Activated CD8-positive, alpha-beta T cell treated with anti-CD3 and anti-CD28 coated beads, Interleukin-2, amount 10 ng/mL, durations not matched to agents 7 days and 5 days (primary cell): ENCODE measurements at regions not wholly inside any gene's neighbourhood (a gene's known extent, or its start where the extent isn't known, plus 50 kb on each side); places are given as distances from the start of the nearest gene placed in this dataset.

Experiments
- ATAC-seq: fragments of 150-1000 bp; cut with Tn5 transposase; one replicate; pipeline ENCODE4 v1.10.0; 2021; ENCODE audit warnings: moderate library complexity
- CTCF ChIA-PET: fragments of 350-600 bp; sonication (Branson Sonifier 250); formaldehyde crosslinking; loops from one replicate; lab custom pipeline; 2021; ENCODE audit warnings: antibody characterized with exemption; lab: Charles Lee
- POLR2A ChIA-PET: fragments of 350-600 bp; sonication (Branson Sonifier 250); formaldehyde crosslinking; loops from one replicate; lab custom pipeline; 2021; ENCODE audit warnings: antibody characterized with exemption; lab: Charles Lee
- DNase-seq: peaks from one replicate; pipeline ENCODE4 v3.0.0-alpha.2; 2020
- H3K27ac Mint-ChIP-seq: one replicate; pipeline ENCODE4 v1.8.0; 2021; ENCODE audit warnings: mild to moderate bottlenecking, mixed read lengths
- H3K27me3 Mint-ChIP-seq: one replicate; pipeline ENCODE4 v1.8.0; 2021; ENCODE audit warnings: low read depth, mixed read lengths
- H3K36me3 Mint-ChIP-seq: one replicate; pipeline ENCODE4 v1.8.0; 2021; ENCODE audit warnings: low read depth, mixed read lengths
- H3K4me1 Mint-ChIP-seq: one replicate; pipeline ENCODE4 v1.8.0; 2021; ENCODE audit warnings: low read depth, mixed read lengths
- H3K4me3 Mint-ChIP-seq: one replicate; pipeline ENCODE4 v1.8.0; 2021; ENCODE audit warnings: mild to moderate bottlenecking, mixed read lengths
- H3K9me3 Mint-ChIP-seq: one replicate; pipeline ENCODE4 v1.8.0; 2022; ENCODE audit warnings: mixed read lengths; ENCODE audit not compliant: insufficient read depth

DNA sequence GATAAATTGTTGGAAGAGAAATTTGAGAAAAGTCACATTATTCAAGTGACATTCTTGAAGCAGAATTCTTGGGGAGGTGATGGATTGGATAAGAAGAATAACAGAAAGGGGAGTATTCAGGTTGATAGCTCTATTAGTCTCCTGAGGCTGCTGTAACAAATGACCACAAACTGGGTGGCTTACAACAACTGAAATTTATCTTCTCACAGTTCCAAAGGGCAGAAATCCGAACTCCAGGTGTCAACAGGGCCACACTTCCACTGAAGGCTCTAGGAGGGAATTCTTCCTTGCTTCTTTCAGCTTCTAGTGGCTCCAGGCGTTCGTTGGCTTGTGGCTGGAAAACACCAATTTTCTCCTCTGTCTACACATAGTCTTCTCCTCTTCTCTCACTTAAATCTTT, 99.8 kb downstream of the TES start:
- no peaks in the 10 kb centered on the region for H3K36me3 Mint-ChIP-seq

GRCh38 chr7:116311259-116311658, 100.9 kb downstream of the TES start:
- Mint-ChIP-seq H3K4me1 (no peaks in the 10 kb centered on the region), H3K4me3 (no peak overlapping the region), H3K27me3 (no peaks in the 10 kb centered on the region), H3K36me3 (no peaks in the 10 kb centered on the region), H3K9me3 (no peaks in the 10 kb centered on the region), H3K27ac (no peak overlapping the region)
- CTCF ChIA-PET: no interaction called here
- no peak for DNase-seq
- POLR2A ChIA-PET: no interaction called here
- ATAC-seq: no peak

More for the DNA sequence above, 99.8 kb downstream of the TES start:
- DNase-seq (no peak), ATAC-seq (no peak)
- Mint-ChIP-seq H3K27ac (no peak overlapping the region), H3K9me3 (no peaks in the 10 kb centered on the region), H3K4me1 (no peaks in the 10 kb centered on the region), H3K4me3 (no peak overlapping the region), H3K27me3 (peaks cover 3% of the 10 kb centered on the region)
- ChIA-PET CTCF (no interaction called here), POLR2A (no interaction called here)

- ChIA-PET CTCF (no interaction called here), POLR2A (no interaction called here)
- no peak for ATAC-seq
- no peak overlapping the region for H3K4me3 Mint-ChIP-seq
- no peaks in the 10 kb centered on the region for H3K9me3 Mint-ChIP-seq
- H3K27me3 Mint-ChIP-seq: no peaks in the 10 kb centered on the region
- no peak overlapping the region for H3K27ac Mint-ChIP-seq
- H3K4me1 Mint-ChIP-seq: no peaks in the 10 kb centered on the region
- H3K36me3 Mint-ChIP-seq: no peaks in the 10 kb centered on the region
- DNase-seq: no peak
Measured at GRCh38 chr7:116311816-116312471, 101.6 kb downstream of the TES start.

DNA sequence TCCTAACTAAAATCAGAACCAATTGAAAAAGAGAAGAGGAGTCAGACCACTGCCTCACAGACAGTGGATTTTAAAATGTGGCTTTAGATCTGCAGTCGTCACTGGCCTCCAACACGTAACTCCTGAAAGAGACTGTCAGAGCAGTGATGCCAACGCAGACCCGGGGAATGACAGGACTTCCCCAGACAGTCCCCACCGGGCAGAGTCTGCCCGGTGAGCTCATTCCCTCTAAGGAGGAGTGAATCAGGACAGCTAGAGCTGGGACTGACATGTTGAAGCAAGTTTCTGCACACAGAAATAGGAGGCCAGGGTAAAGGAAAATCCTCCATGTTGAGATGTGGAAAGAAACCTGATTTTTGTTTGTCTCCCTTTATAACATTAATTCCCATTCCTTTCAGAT, 105.0 kb downstream of the TES start:
- H3K36me3 Mint-ChIP-seq: no peaks in the 10 kb centered on the region
- no peaks in the 10 kb centered on the region for H3K9me3 Mint-ChIP-seq
- no peak for ATAC-seq
- DNase-seq: no peak
- H3K27ac Mint-ChIP-seq: no peak overlapping the region
- POLR2A ChIA-PET: no interaction called here
- CTCF ChIA-PET: no interaction called here
- no peaks in the 10 kb centered on the region for H3K4me1 Mint-ChIP-seq
- H3K4me3 Mint-ChIP-seq: no peak overlapping the region
- H3K27me3 Mint-ChIP-seq: peaks cover 4% of the 10 kb centered on the region

- Mint-ChIP-seq H3K4me1 (no peaks in the 10 kb centered on the region), H3K9me3 (no peaks in the 10 kb centered on the region), H3K36me3 (no peaks in the 10 kb centered on the region), H3K4me3 (no peak overlapping the region), H3K27ac (no peak overlapping the region), H3K27me3 (peaks cover 4% of the 10 kb centered on the region)
- ATAC-seq (no peak), DNase-seq (no peak)
- ChIA-PET POLR2A (no interaction called here), CTCF (no interaction called here)
Measured at GRCh38 chr7:116315803-116316202, 105.5 kb downstream of the TES start.

DNA sequence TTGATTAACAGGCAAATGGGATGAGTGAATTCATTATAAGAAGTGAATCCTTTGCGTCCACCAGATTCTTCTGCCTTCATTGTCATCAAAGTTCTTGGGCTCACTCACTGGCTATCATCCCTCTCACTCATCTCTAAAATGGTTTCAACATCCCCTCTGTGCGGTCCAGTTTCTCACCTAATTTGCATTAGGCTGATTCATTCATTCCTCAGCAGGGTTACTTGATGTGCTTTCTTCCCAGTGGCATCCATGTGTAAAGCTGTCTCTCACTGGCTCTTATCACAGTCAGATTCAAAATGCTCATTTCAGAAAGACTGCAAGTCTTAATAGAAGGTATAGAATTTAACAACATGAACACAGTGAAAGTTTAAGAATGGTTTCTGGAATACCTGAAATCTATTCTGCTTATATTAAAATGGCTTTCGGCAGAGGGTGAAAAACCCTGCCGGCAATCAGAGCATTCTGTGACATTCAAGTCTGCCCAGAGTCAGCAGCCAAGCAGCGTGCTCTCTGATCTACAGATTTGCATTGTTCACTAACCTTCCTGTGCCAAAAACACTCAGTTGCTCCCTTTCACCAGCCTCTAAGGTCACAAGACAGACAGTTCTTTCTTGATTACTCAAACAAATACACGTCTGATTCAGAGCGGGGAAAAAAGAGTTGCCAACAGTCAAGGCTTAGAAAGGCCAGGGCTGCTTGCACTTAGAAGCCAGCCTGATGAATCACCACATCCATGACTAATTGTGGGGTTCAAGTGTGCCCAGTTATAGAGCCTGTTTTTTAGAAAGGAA, 106.7 kb downstream of the TES start:
- no peak for ATAC-seq
- no peak overlapping the region for H3K4me3 Mint-ChIP-seq
- H3K4me1 Mint-ChIP-seq: no peaks in the 10 kb centered on the region
- ChIA-PET POLR2A (no interaction called here), CTCF (no interaction called here)
- no peaks in the 10 kb centered on the region for H3K36me3 Mint-ChIP-seq
- H3K9me3 Mint-ChIP-seq: no peaks in the 10 kb centered on the region
- H3K27me3 Mint-ChIP-seq: peaks cover 4% of the 10 kb centered on the region
- DNase-seq: no peak
- no peak overlapping the region for H3K27ac Mint-ChIP-seq

DNA sequence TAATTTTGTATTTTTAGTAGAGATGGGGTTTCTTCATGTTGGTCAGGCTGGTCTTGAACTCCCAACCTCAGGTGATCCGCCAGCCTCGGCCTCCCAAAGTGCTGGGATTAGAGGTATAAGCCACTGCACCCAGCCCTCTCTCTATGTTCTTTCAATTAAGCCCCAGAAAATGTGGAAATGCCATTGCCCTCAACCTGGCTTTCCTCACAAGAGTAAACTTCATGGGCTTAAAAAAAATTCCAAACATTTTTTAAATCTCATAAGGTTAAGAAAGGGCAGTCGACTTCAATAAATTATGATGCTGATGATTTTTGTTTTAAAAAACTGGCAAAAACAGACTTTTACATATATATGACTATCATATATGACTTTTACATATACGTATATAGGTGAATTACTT, 107.6 kb downstream of the TES start:
- no peaks in the 10 kb centered on the region for H3K36me3 Mint-ChIP-seq
- H3K27me3 Mint-ChIP-seq: peaks cover 4% of the 10 kb centered on the region
- H3K9me3 Mint-ChIP-seq: no peaks in the 10 kb centered on the region
- H3K27ac Mint-ChIP-seq: no peak overlapping the region
- ATAC-seq (no peak), DNase-seq (no peak)
- no peak overlapping the region for H3K4me3 Mint-ChIP-seq
- ChIA-PET POLR2A (no interaction called here), CTCF (no interaction called here)
- no peaks in the 10 kb centered on the region for H3K4me1 Mint-ChIP-seq

DNA sequence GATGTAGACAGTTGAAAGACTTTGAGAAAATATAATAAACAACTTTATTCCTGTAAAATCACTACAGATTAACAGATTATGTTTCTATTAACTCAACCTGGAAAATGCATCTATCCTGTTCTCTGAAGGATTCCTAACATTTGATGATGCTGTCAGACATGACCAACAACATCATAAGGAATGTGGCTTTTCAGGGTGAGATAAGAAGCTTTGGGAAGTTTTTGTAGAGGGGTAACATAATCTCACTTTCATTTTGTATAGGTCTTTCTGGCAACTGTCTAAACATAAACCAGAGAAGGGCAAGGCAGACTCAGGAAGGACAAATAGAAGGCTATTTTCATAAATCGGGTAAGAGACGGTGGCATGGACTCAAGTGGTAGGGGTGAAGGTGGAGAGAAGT, 112.2 kb downstream of the TES start:
- ChIA-PET CTCF (no interaction called here), POLR2A (no interaction called here)
- no peaks in the 10 kb centered on the region for H3K36me3 Mint-ChIP-seq
- ATAC-seq (no peak), DNase-seq (no peak)
- H3K4me1 Mint-ChIP-seq: no peaks in the 10 kb centered on the region
- H3K27me3 Mint-ChIP-seq: peaks cover 7% of the 10 kb centered on the region
- H3K9me3 Mint-ChIP-seq: no peaks in the 10 kb centered on the region
- no peak overlapping the region for H3K27ac Mint-ChIP-seq
- H3K4me3 Mint-ChIP-seq: no peak overlapping the region

GRCh38 chr7:116324582-116324981, 114.2 kb downstream of the TES start:
- CTCF ChIA-PET: no interaction called here
- Mint-ChIP-seq H3K36me3 (no peaks in the 10 kb centered on the region), H3K4me1 (no peaks in the 10 kb centered on the region), H3K27ac (no peak overlapping the region), H3K4me3 (no peak overlapping the region), H3K27me3 (peaks cover 4% of the 10 kb centered on the region), H3K9me3 (no peaks in the 10 kb centered on the region)
- ATAC-seq (no peak), DNase-seq (no peak)
- POLR2A ChIA-PET: no interaction called here

GRCh38 chr7:116325517-116325916, 115.2 kb downstream of the TES start:
- CTCF ChIA-PET: no interaction called here
- Mint-ChIP-seq H3K36me3 (no peaks in the 10 kb centered on the region), H3K27ac (no peak overlapping the region), H3K27me3 (peaks cover 3% of the 10 kb centered on the region), H3K4me3 (no peak overlapping the region), H3K9me3 (no peaks in the 10 kb centered on the region), H3K4me1 (no peaks in the 10 kb centered on the region)
- ATAC-seq (no peak), DNase-seq (no peak)
- POLR2A ChIA-PET: no interaction called here

GRCh38 chr7:116327135-116327534, 116.8 kb downstream of the TES start:
- H3K4me1 Mint-ChIP-seq: no peaks in the 10 kb centered on the region
- H3K27ac Mint-ChIP-seq: no peak overlapping the region
- H3K36me3 Mint-ChIP-seq: no peaks in the 10 kb centered on the region
- H3K27me3 Mint-ChIP-seq: peaks cover 5% of the 10 kb centered on the region
- DNase-seq (no peak), ATAC-seq (no peak)
- no peaks in the 10 kb centered on the region for H3K9me3 Mint-ChIP-seq
- ChIA-PET POLR2A (no interaction called here), CTCF (no interaction called here)
- H3K4me3 Mint-ChIP-seq: no peak overlapping the region

DNA sequence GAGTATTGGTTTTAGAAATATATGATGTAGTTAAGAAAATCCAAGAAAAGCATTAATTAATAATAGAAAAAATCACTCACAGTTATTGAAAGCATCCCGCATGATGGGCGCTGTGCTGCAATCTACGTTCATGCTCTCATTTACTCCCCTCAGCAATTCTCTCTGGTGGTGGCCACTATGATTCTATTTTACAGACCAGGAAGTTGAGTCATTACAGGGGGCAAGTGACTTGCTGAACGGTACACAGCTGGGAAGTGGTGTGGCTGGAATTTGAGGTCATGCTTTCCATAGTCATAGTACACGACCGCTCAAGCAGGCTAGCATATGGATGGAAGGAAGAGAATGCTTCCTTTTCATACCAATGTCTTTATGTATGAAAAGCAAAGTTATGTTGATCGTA, 117.4 kb downstream of the TES start:
- peaks cover 5% of the 10 kb centered on the region for H3K27me3 Mint-ChIP-seq
- no peak for ATAC-seq
- CTCF ChIA-PET: no interaction called here

More for the DNA sequence above, 117.4 kb downstream of the TES start:
- H3K4me1 Mint-ChIP-seq: no peaks in the 10 kb centered on the region
- no peak for DNase-seq
- H3K36me3 Mint-ChIP-seq: no peaks in the 10 kb centered on the region
- H3K9me3 Mint-ChIP-seq: no peaks in the 10 kb centered on the region
- POLR2A ChIA-PET: no interaction called here
- no peak overlapping the region for H3K27ac Mint-ChIP-seq
- H3K4me3 Mint-ChIP-seq: no peak overlapping the region
